ENCODE measurements at regions not wholly inside any gene's neighbourhood (a gene's known extent, or its start where the extent isn't known, plus 50 kb on each side); places are given as distances from the start of the nearest gene placed in this dataset.

DNA sequence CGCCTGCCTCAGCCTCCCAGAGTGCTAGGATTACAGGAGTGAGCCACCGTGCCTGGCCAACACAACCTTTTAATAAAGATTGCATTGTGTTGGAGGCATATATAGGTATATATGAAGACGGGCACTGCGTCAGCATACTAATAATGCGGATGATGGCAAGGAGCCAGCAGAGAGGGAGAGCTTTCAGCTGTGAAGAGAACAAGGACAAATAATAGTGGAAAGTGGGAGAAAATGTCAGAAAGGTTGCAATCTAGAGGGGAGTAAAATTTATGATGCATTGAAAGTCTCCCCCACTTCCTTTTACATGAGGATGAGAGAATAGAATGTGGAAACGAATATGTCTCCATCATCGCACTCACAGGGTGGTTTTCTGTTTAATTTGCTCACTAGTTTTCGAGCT is 170.5 kb upstream of the TBL1XR1 start:
- H3K4me3 Mint-ChIP-seq = no peak overlapping the region
- ChIA-PET CTCF (no interaction called here), POLR2A (interaction anchor here (0.6 kb wide), 2 partner anchors 236 to 394 kb away, joined by 3 to 8 read pairs; no protein-coding TSS in a partner anchor)
- H3K36me3 Mint-ChIP-seq = no peaks in the 10 kb centered on the region
- H3K4me1 Mint-ChIP-seq = peaks cover 2% of the 10 kb centered on the region
- ATAC-seq = no peak
- H3K27ac Mint-ChIP-seq = no peak overlapping the region
- no peak for DNase-seq (ENCODE audit: low spot score)
- H3K9me3 Mint-ChIP-seq = no peaks in the 10 kb centered on the region
- TF ChIP-seq, protein P1, sequence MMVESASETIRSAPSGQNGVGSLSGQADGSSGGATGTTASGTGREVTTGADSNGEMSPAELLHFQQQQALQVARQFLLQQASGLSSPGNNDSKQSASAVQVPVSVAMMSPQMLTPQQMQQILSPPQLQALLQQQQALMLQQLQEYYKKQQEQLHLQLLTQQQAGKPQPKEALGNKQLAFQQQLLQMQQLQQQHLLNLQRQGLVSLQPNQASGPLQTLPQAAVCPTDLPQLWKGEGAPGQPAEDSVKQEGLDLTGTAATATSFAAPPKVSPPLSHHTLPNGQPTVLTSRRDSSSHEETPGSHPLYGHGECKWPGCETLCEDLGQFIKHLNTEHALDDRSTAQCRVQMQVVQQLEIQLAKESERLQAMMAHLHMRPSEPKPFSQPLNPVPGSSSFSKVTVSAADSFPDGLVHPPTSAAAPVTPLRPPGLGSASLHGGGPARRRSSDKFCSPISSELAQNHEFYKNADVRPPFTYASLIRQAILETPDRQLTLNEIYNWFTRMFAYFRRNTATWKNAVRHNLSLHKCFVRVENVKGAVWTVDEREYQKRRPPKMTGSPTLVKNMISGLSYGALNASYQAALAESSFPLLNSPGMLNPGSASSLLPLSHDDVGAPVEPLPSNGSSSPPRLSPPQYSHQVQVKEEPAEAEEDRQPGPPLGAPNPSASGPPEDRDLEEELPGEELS (CRISPR knock-in tag; IDR thresholded peaks at IDR 0.05) = no peak
- TF ChIP-seq, protein P2, sequence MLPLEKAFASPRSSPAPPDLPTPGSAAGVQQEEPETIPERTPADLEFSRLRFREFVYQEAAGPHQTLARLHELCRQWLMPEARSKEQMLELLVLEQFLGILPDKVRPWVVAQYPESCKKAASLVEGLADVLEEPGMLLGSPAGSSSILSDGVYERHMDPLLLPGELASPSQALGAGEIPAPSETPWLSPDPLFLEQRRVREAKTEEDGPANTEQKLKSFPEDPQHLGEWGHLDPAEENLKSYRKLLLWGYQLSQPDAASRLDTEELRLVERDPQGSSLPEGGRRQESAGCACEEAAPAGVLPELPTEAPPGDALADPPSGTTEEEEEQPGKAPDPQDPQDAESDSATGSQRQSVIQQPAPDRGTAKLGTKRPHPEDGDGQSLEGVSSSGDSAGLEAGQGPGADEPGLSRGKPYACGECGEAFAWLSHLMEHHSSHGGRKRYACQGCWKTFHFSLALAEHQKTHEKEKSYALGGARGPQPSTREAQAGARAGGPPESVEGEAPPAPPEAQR (CRISPR knock-in tag; IDR thresholded peaks at IDR 0.05) = no peak
- no peak for TF ChIP-seq OVOL2 (CRISPR knock-in tag; IDR thresholded peaks at IDR 0.05; ENCODE audit: borderline replicate concordance)
- no peak for TF ChIP-seq MXD4 (CRISPR knock-in tag; IDR thresholded peaks at IDR 0.05; ENCODE audit: borderline replicate concordance)
- TF ChIP-seq PRRX2 (CRISPR knock-in tag; IDR thresholded peaks at IDR 0.05) = no peak
- H3K27me3 Mint-ChIP-seq (ENCODE audit: low read depth) = no peaks in the 10 kb centered on the region

DNA sequence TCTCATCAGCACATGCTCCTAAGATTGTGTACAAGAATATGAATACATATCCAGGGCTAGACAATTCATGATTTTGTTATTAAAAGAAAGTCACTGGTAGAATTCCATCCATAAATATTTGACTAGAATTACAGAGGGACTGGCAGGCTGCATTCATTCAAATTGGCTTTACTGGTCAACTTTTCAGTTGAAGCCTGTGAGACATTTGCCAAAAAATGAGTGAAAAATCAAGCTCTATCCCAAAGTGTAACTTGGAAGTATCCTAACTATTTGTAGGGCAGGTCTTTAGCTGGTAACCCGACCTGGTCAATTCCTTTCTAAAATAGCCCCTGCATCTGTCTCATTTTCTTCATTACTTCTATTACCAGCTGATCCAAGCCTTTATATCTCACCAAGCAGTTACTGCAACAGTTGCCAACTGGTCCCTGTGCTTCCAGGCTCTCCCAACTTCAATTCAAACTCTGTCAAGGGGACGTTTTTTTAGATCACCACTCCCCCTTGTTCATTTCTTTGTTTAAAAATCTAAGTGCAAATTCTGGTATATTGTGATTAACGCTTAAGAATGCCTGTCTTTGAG is 173.1 kb upstream of the TBL1XR1 start:
- H3K36me3 Mint-ChIP-seq = no peaks in the 10 kb centered on the region
- H3K9me3 Mint-ChIP-seq = peaks cover 1% of the 10 kb centered on the region
- ATAC-seq (no peak), DNase-seq (ENCODE audit: low spot score) (no peak)
- H3K27ac Mint-ChIP-seq = no peak overlapping the region
- H3K4me1 Mint-ChIP-seq = no peaks in the 10 kb centered on the region
- TF ChIP-seq, protein P3, sequence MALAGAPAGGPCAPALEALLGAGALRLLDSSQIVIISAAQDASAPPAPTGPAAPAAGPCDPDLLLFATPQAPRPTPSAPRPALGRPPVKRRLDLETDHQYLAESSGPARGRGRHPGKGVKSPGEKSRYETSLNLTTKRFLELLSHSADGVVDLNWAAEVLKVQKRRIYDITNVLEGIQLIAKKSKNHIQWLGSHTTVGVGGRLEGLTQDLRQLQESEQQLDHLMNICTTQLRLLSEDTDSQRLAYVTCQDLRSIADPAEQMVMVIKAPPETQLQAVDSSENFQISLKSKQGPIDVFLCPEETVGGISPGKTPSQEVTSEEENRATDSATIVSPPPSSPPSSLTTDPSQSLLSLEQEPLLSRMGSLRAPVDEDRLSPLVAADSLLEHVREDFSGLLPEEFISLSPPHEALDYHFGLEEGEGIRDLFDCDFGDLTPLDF (CRISPR knock-in tag; IDR thresholded peaks at IDR 0.05) = no peak
- TF ChIP-seq, protein P4, sequence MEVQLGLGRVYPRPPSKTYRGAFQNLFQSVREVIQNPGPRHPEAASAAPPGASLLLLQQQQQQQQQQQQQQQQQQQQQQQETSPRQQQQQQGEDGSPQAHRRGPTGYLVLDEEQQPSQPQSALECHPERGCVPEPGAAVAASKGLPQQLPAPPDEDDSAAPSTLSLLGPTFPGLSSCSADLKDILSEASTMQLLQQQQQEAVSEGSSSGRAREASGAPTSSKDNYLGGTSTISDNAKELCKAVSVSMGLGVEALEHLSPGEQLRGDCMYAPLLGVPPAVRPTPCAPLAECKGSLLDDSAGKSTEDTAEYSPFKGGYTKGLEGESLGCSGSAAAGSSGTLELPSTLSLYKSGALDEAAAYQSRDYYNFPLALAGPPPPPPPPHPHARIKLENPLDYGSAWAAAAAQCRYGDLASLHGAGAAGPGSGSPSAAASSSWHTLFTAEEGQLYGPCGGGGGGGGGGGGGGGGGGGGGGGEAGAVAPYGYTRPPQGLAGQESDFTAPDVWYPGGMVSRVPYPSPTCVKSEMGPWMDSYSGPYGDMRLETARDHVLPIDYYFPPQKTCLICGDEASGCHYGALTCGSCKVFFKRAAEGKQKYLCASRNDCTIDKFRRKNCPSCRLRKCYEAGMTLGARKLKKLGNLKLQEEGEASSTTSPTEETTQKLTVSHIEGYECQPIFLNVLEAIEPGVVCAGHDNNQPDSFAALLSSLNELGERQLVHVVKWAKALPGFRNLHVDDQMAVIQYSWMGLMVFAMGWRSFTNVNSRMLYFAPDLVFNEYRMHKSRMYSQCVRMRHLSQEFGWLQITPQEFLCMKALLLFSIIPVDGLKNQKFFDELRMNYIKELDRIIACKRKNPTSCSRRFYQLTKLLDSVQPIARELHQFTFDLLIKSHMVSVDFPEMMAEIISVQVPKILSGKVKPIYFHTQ (CRISPR knock-in tag; IDR thresholded peaks at IDR 0.05) = no peak
- TF ChIP-seq GRHL2 (CRISPR knock-in tag; IDR thresholded peaks at IDR 0.05; ENCODE audit: insufficient replicate concordance, severe bottlenecking) (no peak), NR3C1 (CRISPR knock-in tag; conservative IDR thresholded peaks at IDR 0.05; ENCODE audit: low read depth) (no peak), CREB1 (CRISPR knock-in tag; IDR thresholded peaks at IDR 0.05) (no peak), NFYB (CRISPR knock-in tag; conservative IDR thresholded peaks at IDR 0.05; ENCODE audit: low read depth) (no peak), ZNF317 (CRISPR knock-in tag; IDR thresholded peaks at IDR 0.05; ENCODE audit: borderline replicate concordance, low read depth) (no peak)
- TF ChIP-seq, protein P5, sequence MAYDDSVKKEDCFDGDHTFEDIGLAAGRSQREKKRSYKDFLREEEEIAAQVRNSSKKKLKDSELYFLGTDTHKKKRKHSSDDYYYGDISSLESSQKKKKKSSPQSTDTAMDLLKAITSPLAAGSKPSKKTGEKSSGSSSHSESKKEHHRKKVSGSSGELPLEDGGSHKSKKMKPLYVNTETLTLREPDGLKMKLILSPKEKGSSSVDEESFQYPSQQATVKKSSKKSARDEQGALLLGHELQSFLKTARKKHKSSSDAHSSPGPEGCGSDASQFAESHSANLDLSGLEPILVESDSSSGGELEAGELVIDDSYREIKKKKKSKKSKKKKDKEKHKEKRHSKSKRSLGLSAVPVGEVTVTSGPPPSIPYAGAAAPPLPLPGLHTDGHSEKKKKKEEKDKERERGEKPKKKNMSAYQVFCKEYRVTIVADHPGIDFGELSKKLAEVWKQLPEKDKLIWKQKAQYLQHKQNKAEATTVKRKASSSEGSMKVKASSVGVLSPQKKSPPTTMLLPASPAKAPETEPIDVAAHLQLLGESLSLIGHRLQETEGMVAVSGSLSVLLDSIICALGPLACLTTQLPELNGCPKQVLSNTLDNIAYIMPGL (CRISPR knock-in tag; IDR thresholded peaks at IDR 0.05) = no peak
- TF ChIP-seq, protein P2 (CRISPR knock-in tag; IDR thresholded peaks at IDR 0.05) = no peak
- TF ChIP-seq, protein P6, sequence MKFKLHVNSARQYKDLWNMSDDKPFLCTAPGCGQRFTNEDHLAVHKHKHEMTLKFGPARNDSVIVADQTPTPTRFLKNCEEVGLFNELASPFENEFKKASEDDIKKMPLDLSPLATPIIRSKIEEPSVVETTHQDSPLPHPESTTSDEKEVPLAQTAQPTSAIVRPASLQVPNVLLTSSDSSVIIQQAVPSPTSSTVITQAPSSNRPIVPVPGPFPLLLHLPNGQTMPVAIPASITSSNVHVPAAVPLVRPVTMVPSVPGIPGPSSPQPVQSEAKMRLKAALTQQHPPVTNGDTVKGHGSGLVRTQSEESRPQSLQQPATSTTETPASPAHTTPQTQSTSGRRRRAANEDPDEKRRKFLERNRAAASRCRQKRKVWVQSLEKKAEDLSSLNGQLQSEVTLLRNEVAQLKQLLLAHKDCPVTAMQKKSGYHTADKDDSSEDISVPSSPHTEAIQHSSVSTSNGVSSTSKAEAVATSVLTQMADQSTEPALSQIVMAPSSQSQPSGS (CRISPR knock-in tag; IDR thresholded peaks at IDR 0.05; ENCODE audit: borderline replicate concordance, low read depth) = no peak
- no peak overlapping the region for H3K4me3 Mint-ChIP-seq
- POLR2A ChIA-PET = no interaction called here
- CTCF ChIA-PET = no interaction called here
- no peaks in the 10 kb centered on the region for H3K27me3 Mint-ChIP-seq (ENCODE audit: low read depth)
